ENCODE measurements at regions not wholly inside any gene's neighbourhood (a gene's known extent, or its start where the extent isn't known, plus 50 kb on each side); places are given as distances from the start of the nearest gene placed in this dataset.

GRCh38 chr16:87067836-87068761 lies 249.1 kb downstream of the C16orf95 start:
- no peak for DNase-seq (ENCODE audit: low spot score)

GRCh38 chr16:87068762-87069150 lies 248.4 kb downstream of the C16orf95 start:
- no peak for DNase-seq (ENCODE audit: low spot score)

GRCh38 chr16:87070657-87071056 lies 246.5 kb downstream of the C16orf95 start:
- DNase-seq (ENCODE audit: low spot score): no peak

- no peak for DNase-seq (ENCODE audit: low spot score)
These were observed 245.1 kb downstream of the C16orf95 start for GRCh38 chr16:87072101-87072500.

GRCh38 chr16:87074641-87075318 lies 242.4 kb downstream of the C16orf95 start:
- no peak for DNase-seq (ENCODE audit: low spot score)

GRCh38 chr16:87075319-87075860 lies 241.8 kb downstream of the C16orf95 start:
- DNase-seq (ENCODE audit: low spot score): no peak

GRCh38 chr16:87076331-87076949 lies 240.8 kb downstream of the C16orf95 start:
- DNase-seq (ENCODE audit: low spot score): no peak

- no peak for DNase-seq (ENCODE audit: low spot score)
These were observed 240.0 kb downstream of the C16orf95 start for GRCh38 chr16:87076950-87077749.

GRCh38 chr16:87077750-87078127 lies 239.5 kb downstream of the C16orf95 start:
- no peak for DNase-seq (ENCODE audit: low spot score)

- DNase-seq (ENCODE audit: low spot score): no peak
These were observed 236.5 kb downstream of the C16orf95 start for GRCh38 chr16:87080571-87081167.

- DNase-seq (ENCODE audit: low spot score): no peak
These were observed 231.8 kb downstream of the C16orf95 start for GRCh38 chr16:87085441-87085840.

- DNase-seq (ENCODE audit: low spot score): no peak
These were observed 231.0 kb downstream of the C16orf95 start for GRCh38 chr16:87086156-87086555.

- no peak for DNase-seq (ENCODE audit: low spot score)
These were observed 230.6 kb downstream of the C16orf95 start for GRCh38 chr16:87086575-87086974.

GRCh38 chr16:87092958-87093357 lies 224.2 kb downstream of the C16orf95 start:
- no peak for DNase-seq (ENCODE audit: low spot score)

- no peak for DNase-seq (ENCODE audit: low spot score)
These were observed 223.2 kb downstream of the C16orf95 start for GRCh38 chr16:87093804-87094555.

- DNase-seq (ENCODE audit: low spot score): no peak
These were observed 222.7 kb downstream of the C16orf95 start for GRCh38 chr16:87094556-87094865.

GRCh38 chr16:87095271-87095670 lies 221.9 kb downstream of the C16orf95 start:
- no peak for DNase-seq (ENCODE audit: low spot score)

GRCh38 chr16:87096746-87097333 lies 220.4 kb downstream of the C16orf95 start:
- DNase-seq (ENCODE audit: low spot score): no peak

- no peak for DNase-seq (ENCODE audit: low spot score)
These were observed 218.8 kb downstream of the C16orf95 start for GRCh38 chr16:87098361-87098760.

GRCh38 chr16:87098976-87099720 lies 218.0 kb downstream of the C16orf95 start:
- no peak for DNase-seq (ENCODE audit: low spot score)

Measured in Ammon's horn (tissue), 1 donor.